Trophoblast cell (in vitro differentiated cells and primary cell): ENCODE measurements at regions not wholly inside any gene's neighbourhood (a gene's known extent, or its start where the extent isn't known, plus 50 kb on each side); places are given as distances from the start of the nearest gene placed in this dataset.

ENCODE experiments used
- DNase-seq, 2 donors: peaks; one replicate each; pipeline ENCODE4 v3.0.0-alpha.2; 2016
- H2AFZ ChIP-seq: 2 replicates; pipeline ENCODE4 v1.6.1; 2013; ENCODE audit warnings: low read length, moderate library complexity, mild to moderate bottlenecking; ENCODE audit not compliant: insufficient read depth, poor library complexity
- H2AK5ac ChIP-seq: 2 replicates; pipeline ENCODE4 v1.6.1; 2013; ENCODE audit warnings: mild to moderate bottlenecking, low read length
- H2BK120ac ChIP-seq: 2 replicates; pipeline ENCODE4 v1.6.1; 2013; ENCODE audit warnings: low read length, mild to moderate bottlenecking, moderate library complexity; ENCODE audit not compliant: insufficient read depth, poor library complexity
- H2BK12ac ChIP-seq: 2 replicates; pipeline ENCODE4 v1.6.1; 2013; ENCODE audit warnings: mild to moderate bottlenecking, low read length, moderate library complexity
- H2BK5ac ChIP-seq: 2 replicates; pipeline ENCODE4 v1.6.1; 2013; ENCODE audit warnings: low read length, low read depth, moderate library complexity, mild to moderate bottlenecking; ENCODE audit not compliant: poor library complexity
- H3K14ac ChIP-seq: 2 replicates; pipeline ENCODE4 v1.6.1; 2013; ENCODE audit warnings: mild to moderate bottlenecking, low read length
- H3K18ac ChIP-seq: 2 replicates; pipeline ENCODE4 v1.6.1; 2013; ENCODE audit warnings: mild to moderate bottlenecking, low read length
- H3K23ac ChIP-seq: 2 replicates; pipeline ENCODE4 v1.6.1; 2013; ENCODE audit warnings: low read length
- H3K27ac ChIP-seq: 2 replicates; pipeline ENCODE4 v1.5.1; 2013; ENCODE audit warnings: low read depth, mild to moderate bottlenecking, inconsistent platforms, low read length, moderate library complexity
- H3K27me3 ChIP-seq: 2 replicates; pipeline ENCODE4 v1.6.1; 2013; ENCODE audit warnings: inconsistent platforms, mild to moderate bottlenecking, low read length, moderate library complexity; ENCODE audit not compliant: insufficient read depth
- H3K36me3 ChIP-seq, 2 experiments: 1 replicate in 1 of 2; 2 replicates in 1 of 2; pipeline ENCODE4 v1.6.1; 2013; ENCODE audit warnings: low read length in 2 of 2, mild to moderate bottlenecking in 2 of 2, moderate library complexity in 1 of 2; ENCODE audit not compliant: insufficient read depth in 2 of 2, control insufficient read depth in 1 of 2
- H3K4ac ChIP-seq: 2 replicates; pipeline ENCODE4 v1.6.1; 2013; ENCODE audit warnings: low read depth, mild to moderate bottlenecking, low read length, moderate library complexity
- H3K4me1 ChIP-seq, 2 experiments: 1 replicate in 1 of 2; 2 replicates in 1 of 2; pipeline ENCODE4 v1.6.1; 2013; ENCODE audit warnings: low read length in 2 of 2, mild to moderate bottlenecking in 2 of 2, moderate library complexity in 1 of 2; ENCODE audit not compliant: insufficient read depth in 2 of 2, control insufficient read depth in 1 of 2
- H3K4me2 ChIP-seq: 2 replicates; pipeline ENCODE4 v1.6.1; 2013; ENCODE audit warnings: inconsistent platforms, mild to moderate bottlenecking, low read length, moderate library complexity
- H3K4me3 ChIP-seq: 2 replicates; pipeline ENCODE4 v1.5.1; 2013; ENCODE audit warnings: mild to moderate bottlenecking, low read depth, low read length, inconsistent platforms
- H3K79me1 ChIP-seq: one replicate; pipeline ENCODE4 v1.6.1; 2013; ENCODE audit warnings: low read length
- H3K79me2 ChIP-seq: 2 replicates; pipeline ENCODE4 v1.6.1; 2013; ENCODE audit warnings: low read length, mild to moderate bottlenecking; ENCODE audit not compliant: control insufficient read depth, insufficient read depth, poor library complexity
- H3K9ac ChIP-seq: 2 replicates; pipeline ENCODE4 v1.6.1; 2013; ENCODE audit warnings: mild to moderate bottlenecking, low read length
- H3K9me3 ChIP-seq: 2 replicates; pipeline ENCODE4 v1.6.1; 2013; ENCODE audit warnings: low read depth, mild to moderate bottlenecking, control low read depth, inconsistent platforms, low read length; ENCODE audit not compliant: insufficient read depth
- H4K12ac ChIP-seq: 2 replicates; pipeline ENCODE4 v1.6.1; 2013; ENCODE audit warnings: low read depth, mild to moderate bottlenecking, low read length, moderate library complexity
- H4K8ac ChIP-seq: 2 replicates; pipeline ENCODE4 v1.6.1; 2013; ENCODE audit warnings: low read depth, mild to moderate bottlenecking, low read length, moderate library complexity
- H4K91ac ChIP-seq: one replicate; pipeline ENCODE4 v1.6.1; 2013; ENCODE audit warnings: low read depth, mild to moderate bottlenecking, low read length, moderate library complexity
- WGBS: extraction: QIAGEN DNeasy Blood & Tissue Kit; methylation state at CpG from one replicate; pipeline ENCODE4 v1.1.7; 2013; ENCODE audit warnings: missing lambda C conversion rate; ENCODE audit not compliant: insufficient read length, insufficient coverage; ENCODE audit errors: extremely low coverage; 5-methylcytosine and 5-hydroxymethylcytosine counted together

- Histone ChIP-seq H3K9me3 (no peaks in the 10 kb centered on the region), H3K27ac (no peak overlapping the region), H3K9ac (no peak overlapping the region), H3K79me1 (no peaks in the 10 kb centered on the region), H4K91ac (no peak overlapping the region), H2AK5ac (no peak overlapping the region), H4K8ac (no peak overlapping the region), H2AFZ (no peak overlapping the region), H3K18ac (no peak overlapping the region), H2BK5ac (no peak overlapping the region), H3K4me1 (no peaks in the 10 kb centered on the region), H3K4ac (no peak overlapping the region), H3K4me3 (no peak overlapping the region), H3K27me3 (no peaks in the 10 kb centered on the region), H3K14ac (no peak overlapping the region), H3K23ac (no peak overlapping the region), H3K79me2 (no peaks in the 10 kb centered on the region), H4K12ac (no peak overlapping the region), H2BK12ac (no peak overlapping the region), H3K36me3 (no peaks in the 10 kb centered on the region), H3K4me2 (no peak overlapping the region), H2BK120ac (no peak overlapping the region)
- no CpG with 5 or more reads among the region's 2 CpGs for WGBS
- no peak for DNase-seq
Observed at GRCh38 chr2:219905640-219906039, 278.2 kb downstream of the SLC4A3 start.

- H2BK5ac ChIP-seq = no peak overlapping the region
- H3K79me1 ChIP-seq = no peaks in the 10 kb centered on the region
- no peaks in the 10 kb centered on the region for H3K27me3 ChIP-seq
- no peak overlapping the region for H3K9ac ChIP-seq
- H3K27ac ChIP-seq = no peak overlapping the region
- no CpG with 5 or more reads among the region's 7 CpGs for WGBS
- H3K9me3 ChIP-seq = no peaks in the 10 kb centered on the region
- H2AK5ac ChIP-seq = no peak overlapping the region
- H3K14ac ChIP-seq = no peak overlapping the region
- no peaks in the 10 kb centered on the region for H3K4me1 ChIP-seq
- no peak overlapping the region for H3K4me2 ChIP-seq
- no peak overlapping the region for H2AFZ ChIP-seq
- H4K8ac ChIP-seq = no peak overlapping the region
- no peak overlapping the region for H4K91ac ChIP-seq
- H3K4me3 ChIP-seq = no peak overlapping the region
- no peak overlapping the region for H2BK120ac ChIP-seq
- H3K79me2 ChIP-seq = no peaks in the 10 kb centered on the region
- no peak overlapping the region for H3K4ac ChIP-seq
- peak in 1 of 2 donors; percentile 6 for DNase-seq
- H3K36me3 ChIP-seq = no peaks in the 10 kb centered on the region
- H4K12ac ChIP-seq = no peak overlapping the region
- H3K23ac ChIP-seq = no peak overlapping the region
- H2BK12ac ChIP-seq = no peak overlapping the region
- no peak overlapping the region for H3K18ac ChIP-seq
Observed at GRCh38 chr2:219906114-219907010, 278.9 kb downstream of the SLC4A3 start.

GRCh38 chr2:219907011-219907365 lies 279.6 kb downstream of the SLC4A3 start:
- no peaks in the 10 kb centered on the region for H3K36me3 ChIP-seq
- H3K18ac ChIP-seq = no peak overlapping the region
- H3K4me2 ChIP-seq = no peak overlapping the region
- H3K27ac ChIP-seq = no peak overlapping the region
- no peak overlapping the region for H4K91ac ChIP-seq
- no peaks in the 10 kb centered on the region for H3K4me1 ChIP-seq
- H2BK12ac ChIP-seq = no peak overlapping the region
- no peak overlapping the region for H2AK5ac ChIP-seq
- H3K23ac ChIP-seq = no peak overlapping the region
- H3K27me3 ChIP-seq = no peaks in the 10 kb centered on the region
- H2BK5ac ChIP-seq = no peak overlapping the region
- H2BK120ac ChIP-seq = no peak overlapping the region
- no peaks in the 10 kb centered on the region for H3K9me3 ChIP-seq
- H3K9ac ChIP-seq = no peak overlapping the region
- no peak for DNase-seq
- no peak overlapping the region for H3K14ac ChIP-seq
- H4K8ac ChIP-seq = no peak overlapping the region
- no peak overlapping the region for H4K12ac ChIP-seq
- H3K4me3 ChIP-seq = no peak overlapping the region
- no peak overlapping the region for H3K4ac ChIP-seq
- H3K79me2 ChIP-seq = no peaks in the 10 kb centered on the region
- H2AFZ ChIP-seq = no peak overlapping the region
- H3K79me1 ChIP-seq = no peaks in the 10 kb centered on the region
- WGBS = no CpG with 5 or more reads among the region's 4 CpGs

GRCh38 chr2:219908538-219908937 lies 281.1 kb downstream of the SLC4A3 start:
- H4K12ac ChIP-seq = no peak overlapping the region
- no peaks in the 10 kb centered on the region for H3K27me3 ChIP-seq
- no peak overlapping the region for H2AFZ ChIP-seq
- H4K91ac ChIP-seq = no peak overlapping the region
- no peak overlapping the region for H4K8ac ChIP-seq
- no peak overlapping the region for H2BK5ac ChIP-seq
- H3K4ac ChIP-seq = no peak overlapping the region
- H3K9me3 ChIP-seq = peaks cover 2% of the 10 kb centered on the region
- no peak overlapping the region for H2BK120ac ChIP-seq
- H3K23ac ChIP-seq = no peak overlapping the region
- H3K4me2 ChIP-seq = no peak overlapping the region
- H2AK5ac ChIP-seq = no peak overlapping the region
- H3K36me3 ChIP-seq = no peaks in the 10 kb centered on the region
- H3K4me1 ChIP-seq = no peaks in the 10 kb centered on the region
- H2BK12ac ChIP-seq = no peak overlapping the region
- no peak overlapping the region for H3K4me3 ChIP-seq
- H3K27ac ChIP-seq = no peak overlapping the region
- H3K79me2 ChIP-seq = no peaks in the 10 kb centered on the region
- no peak overlapping the region for H3K9ac ChIP-seq
- no CpG with 5 or more reads among the region's 2 CpGs for WGBS
- no peak overlapping the region for H3K18ac ChIP-seq
- DNase-seq = no peak
- no peak overlapping the region for H3K14ac ChIP-seq
- no peaks in the 10 kb centered on the region for H3K79me1 ChIP-seq
